ENCODE measurements at regions not wholly inside any gene's neighbourhood (a gene's known extent, or its start where the extent isn't known, plus 50 kb on each side); places are given as distances from the start of the nearest gene placed in this dataset.

DNA sequence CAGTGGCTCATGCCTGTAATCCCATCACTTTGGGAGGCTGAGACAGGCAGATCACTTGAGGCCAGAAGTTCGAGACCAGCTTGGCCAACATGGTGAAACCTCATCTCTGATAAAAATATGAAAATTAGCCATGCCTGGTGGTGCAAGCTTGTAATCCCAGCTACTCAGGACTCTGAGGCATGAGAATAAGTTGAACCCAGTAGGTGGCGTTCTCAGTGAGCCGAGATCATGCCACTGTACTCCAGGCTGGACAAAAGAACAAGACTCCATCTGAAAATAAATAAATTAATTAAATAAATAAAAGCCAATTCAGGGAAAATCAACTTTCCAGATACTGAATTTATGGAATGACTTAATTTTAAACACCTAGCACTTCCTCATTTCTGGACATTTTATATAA, 1722.1 kb downstream of the MAT2B start:
- Histone ChIP-seq H3K27ac (no peak overlapping the region), H3K4me3 (no peak overlapping the region)
- DNase-seq: no peak

DNA sequence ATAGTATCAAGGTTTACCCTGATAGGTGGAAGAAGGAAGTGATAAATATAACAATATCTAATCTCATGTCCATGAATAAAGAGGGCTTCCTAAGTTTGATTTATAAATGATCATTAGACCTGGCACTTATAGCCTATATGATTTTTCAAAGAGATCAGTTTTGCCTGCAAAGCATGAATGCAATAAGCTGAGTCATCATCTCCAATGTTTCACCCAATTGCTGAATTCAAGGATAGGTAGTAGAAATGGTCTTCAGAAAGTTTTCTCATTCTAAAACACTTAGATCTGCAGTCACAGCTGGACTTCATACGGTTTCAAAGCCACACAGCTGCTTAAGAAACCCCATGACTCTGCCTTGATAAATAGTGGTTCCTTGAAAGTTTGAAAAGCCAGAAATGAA, 1722.8 kb downstream of the MAT2B start:
- Histone ChIP-seq H3K9me2 (ENCODE audit: insufficient read depth) (no peaks in the 10 kb centered on the region), H3K4me3 (no peak overlapping the region), H2AFZ (no peak overlapping the region), H4K20me1 (ENCODE audit: insufficient read depth) (no peaks in the 10 kb centered on the region), H3K36me3 (ENCODE audit: low read depth) (no peaks in the 10 kb centered on the region), H3K4me2 (ENCODE audit: unreplicated experiment) (no peak overlapping the region), H3K79me2 (ENCODE audit: insufficient read depth) (no peaks in the 10 kb centered on the region), H3K27ac (no peak overlapping the region), H3F3A (ENCODE audit: insufficient read depth) (no peaks in the 10 kb centered on the region), H3K27me3 (replicated peaks; ENCODE audit: insufficient read depth) (no peaks in the 10 kb centered on the region), H3K9me3 (ENCODE audit: low read depth) (no peaks in the 10 kb centered on the region), H3K4me1 (ENCODE audit: insufficient read depth) (no peaks in the 10 kb centered on the region), H3K9ac (no peak overlapping the region)
- DNase-seq: no peak
- 0 to 4% methylated on average over 1 of the region's 1 CpG for WGBS, 2 experiments (ENCODE audit: low coverage in 1 of 2, low lambda C conversion rate in 2 of 2, missing lambda C conversion rate in 2 of 2)
- in situ Hi-C loops (cut with MboI): no loop called here
- TF ChIP-seq EZH2 (IDR thresholded peaks at IDR 0.05; ENCODE audit: insufficient read depth, poor library complexity, severe bottlenecking): no peak
- TF ChIP-seq EZH2phosphoT487 (IDR thresholded peaks at IDR 0.05; ENCODE audit: insufficient read depth, low read depth): no peak

More for the DNA sequence above, 1722.1 kb downstream of the MAT2B start:
- no peak for TF ChIP-seq EZH2phosphoT487 (IDR thresholded peaks at IDR 0.05; ENCODE audit: insufficient read depth, low read depth)
- no peak for TF ChIP-seq EZH2 (IDR thresholded peaks at IDR 0.05; ENCODE audit: insufficient read depth, poor library complexity, severe bottlenecking)
- Histone ChIP-seq H3K9me2 (ENCODE audit: insufficient read depth) (no peaks in the 10 kb centered on the region), H3K27me3 (replicated peaks; ENCODE audit: insufficient read depth) (no peaks in the 10 kb centered on the region), H3K36me3 (ENCODE audit: low read depth) (no peaks in the 10 kb centered on the region), H3K4me1 (ENCODE audit: insufficient read depth) (no peaks in the 10 kb centered on the region), H3K9me3 (ENCODE audit: low read depth) (no peaks in the 10 kb centered on the region), H4K20me1 (ENCODE audit: insufficient read depth) (no peaks in the 10 kb centered on the region), H3K79me2 (ENCODE audit: insufficient read depth) (no peaks in the 10 kb centered on the region), H3K4me2 (ENCODE audit: unreplicated experiment) (no peak overlapping the region), H3K9ac (no peak overlapping the region), H3F3A (ENCODE audit: insufficient read depth) (no peaks in the 10 kb centered on the region), H2AFZ (no peak overlapping the region)
- in situ Hi-C loops (cut with MboI): no loop called here
- 25 to 29% methylated on average over 3 of the region's 3 CpGs for WGBS, 2 experiments (ENCODE audit: low coverage in 1 of 2, low lambda C conversion rate in 2 of 2, missing lambda C conversion rate in 2 of 2)

DNA sequence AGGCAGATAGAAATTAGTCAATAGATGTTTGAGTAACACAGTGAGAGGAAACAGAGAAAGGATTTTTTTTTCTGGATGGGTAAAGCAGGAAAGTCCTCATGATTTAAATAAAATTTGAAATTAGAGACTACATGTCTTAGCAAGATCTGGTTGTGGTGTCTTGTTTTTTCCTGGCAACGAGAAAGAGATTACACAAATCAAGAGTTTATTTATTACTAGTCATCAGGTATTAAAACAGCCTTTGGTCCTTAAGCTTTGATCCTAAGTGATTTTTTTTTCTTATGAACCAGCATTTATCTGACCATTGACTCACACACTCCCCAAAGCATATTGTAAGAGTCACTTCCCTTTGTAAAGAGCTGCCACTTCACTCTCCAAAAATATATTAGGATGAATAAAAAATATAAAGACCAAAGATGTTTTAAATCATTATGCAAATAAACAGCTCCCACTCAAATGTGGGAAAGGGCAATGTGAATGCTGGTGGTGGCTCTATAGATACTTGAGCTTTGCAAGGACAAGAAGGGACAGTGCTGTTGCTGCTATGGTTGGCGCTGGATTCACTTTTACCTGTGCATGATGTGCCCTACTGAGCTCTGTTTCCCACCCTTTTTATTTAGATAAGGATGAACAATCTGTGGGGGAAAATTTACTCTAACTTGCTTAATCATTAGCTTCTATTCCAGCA, 1726.5 kb downstream of the MAT2B start:
- Histone ChIP-seq H3K27me3 (replicated peaks; ENCODE audit: insufficient read depth) (no peaks in the 10 kb centered on the region), H2AFZ (no peak overlapping the region), H3K79me2 (ENCODE audit: insufficient read depth) (no peaks in the 10 kb centered on the region), H3K27ac (no peak overlapping the region), H3K9ac (no peak overlapping the region), H4K20me1 (ENCODE audit: insufficient read depth) (no peaks in the 10 kb centered on the region), H3K9me3 (ENCODE audit: low read depth) (no peaks in the 10 kb centered on the region), H3K4me2 (ENCODE audit: unreplicated experiment) (no peak overlapping the region), H3K4me3 (no peak overlapping the region), H3K4me1 (ENCODE audit: insufficient read depth) (no peaks in the 10 kb centered on the region), H3F3A (ENCODE audit: insufficient read depth) (no peaks in the 10 kb centered on the region), H3K36me3 (ENCODE audit: low read depth) (no peaks in the 10 kb centered on the region), H3K9me2 (ENCODE audit: insufficient read depth) (no peaks in the 10 kb centered on the region)
- no peak for DNase-seq
- WGBS, 2 experiments (ENCODE audit: low coverage in 1 of 2, low lambda C conversion rate in 2 of 2, missing lambda C conversion rate in 2 of 2): 5 to 11% methylated on average over 2 of the region's 2 CpGs
- in situ Hi-C loops (cut with MboI): no loop called here
- TF ChIP-seq EZH2phosphoT487 (IDR thresholded peaks at IDR 0.05; ENCODE audit: insufficient read depth, low read depth): no peak
- TF ChIP-seq EZH2 (IDR thresholded peaks at IDR 0.05; ENCODE audit: insufficient read depth, poor library complexity, severe bottlenecking): no peak

DNA sequence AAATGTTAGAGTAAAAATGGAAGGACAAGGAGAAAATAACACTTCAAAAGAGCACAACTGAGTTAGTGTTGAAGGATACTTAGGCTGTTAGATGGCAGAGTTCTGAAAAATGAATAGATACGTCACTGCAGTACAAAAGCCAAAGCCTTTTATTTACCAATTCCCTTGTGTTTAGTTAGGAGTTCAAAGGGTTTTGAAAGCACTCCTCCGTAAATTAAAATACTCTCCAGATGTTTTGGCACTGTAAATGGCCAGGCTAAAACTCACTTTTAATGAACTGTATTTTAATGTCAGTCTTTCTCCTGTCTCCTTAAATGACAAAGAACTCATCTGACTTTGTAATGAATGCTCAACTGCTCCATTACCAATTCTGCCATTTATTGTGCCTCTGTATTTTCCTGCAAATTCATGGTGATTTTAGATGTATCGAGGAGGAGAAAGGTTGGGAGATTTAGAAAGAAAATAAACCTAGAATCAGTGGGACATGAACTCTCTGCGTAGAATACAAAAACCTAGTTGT, 1727.2 kb downstream of the MAT2B start:
- H3K27me3 ChIP-seq (replicated peaks; ENCODE audit: insufficient read depth): no peaks in the 10 kb centered on the region
- H3K9me3 ChIP-seq (ENCODE audit: low read depth): no peaks in the 10 kb centered on the region
- 6 to 10% methylated on average over 4 of the region's 4 CpGs for WGBS, 2 experiments (ENCODE audit: low coverage in 1 of 2, low lambda C conversion rate in 2 of 2, missing lambda C conversion rate in 2 of 2)
- H3K4me2 ChIP-seq (ENCODE audit: unreplicated experiment): no peak overlapping the region
- no peak overlapping the region for H3K4me3 ChIP-seq
- TF ChIP-seq EZH2phosphoT487 (IDR thresholded peaks at IDR 0.05; ENCODE audit: insufficient read depth, low read depth): no peak
- no peak for TF ChIP-seq EZH2 (IDR thresholded peaks at IDR 0.05; ENCODE audit: insufficient read depth, poor library complexity, severe bottlenecking)
- H3K27ac ChIP-seq: no peak overlapping the region
- no peak for DNase-seq
- no peaks in the 10 kb centered on the region for H3K36me3 ChIP-seq (ENCODE audit: low read depth)
- no peaks in the 10 kb centered on the region for H3F3A ChIP-seq (ENCODE audit: insufficient read depth)
- H3K9me2 ChIP-seq (ENCODE audit: insufficient read depth): no peaks in the 10 kb centered on the region
- no peaks in the 10 kb centered on the region for H3K79me2 ChIP-seq (ENCODE audit: insufficient read depth)
- H3K9ac ChIP-seq: no peak overlapping the region
- H4K20me1 ChIP-seq (ENCODE audit: insufficient read depth): no peaks in the 10 kb centered on the region
- in situ Hi-C loops (cut with MboI): no loop called here
- H2AFZ ChIP-seq: no peak overlapping the region
- H3K4me1 ChIP-seq (ENCODE audit: insufficient read depth): no peaks in the 10 kb centered on the region
